HCT116 (cell line): ENCODE measurements at regions not wholly inside any gene's neighbourhood (a gene's known extent, or its start where the extent isn't known, plus 50 kb on each side); places are given as distances from the start of the nearest gene placed in this dataset.

Experiments
- ATAC-seq: fragments of 200-7000 bp; cut with Tn5 transposase; 2 replicates; pipeline ENCODE4 v1.9.1; 2020; ENCODE audit warnings: mild to moderate bottlenecking, moderate library complexity
- BruUV-seq: library from RNA; stranded (reverse); fragments of 400-500 nt; replicated peaks from 2 replicates; lab custom pipeline; 2021; lab: Mats Ljungman, UMichigan
- CTCF ChIA-PET: fragments of 300-600 bp; sonication (Branson Sonifier 250); formaldehyde crosslinking; loops from one replicate; lab custom pipeline; 2021; ENCODE audit warnings: antibody characterized with exemption; lab: Charles Lee
- POLR2A ChIA-PET: fragments of 300-600, 350-600 bp; sonication (Branson Sonifier 250); formaldehyde crosslinking; loops from one replicate; lab custom pipeline; 2021; ENCODE audit warnings: antibody characterized with exemption; lab: Charles Lee
- RAD21 ChIA-PET, 2 experiments: fragments of 300-600 bp; sonication (Branson Sonifier 250); formaldehyde crosslinking; loops; one replicate each; lab custom pipeline; 2023; ENCODE audit warnings: low total read pairs in 2 of 2; ENCODE audit not compliant: uncharacterized antibody in 2 of 2, unreplicated experiment in 2 of 2, low non-redundant PET in 1 of 2; lab: Charles Lee
- DNase-seq: peaks from one replicate; pipeline ENCODE4 v3.0.0-alpha.2; 2010; ENCODE audit warnings: low read depth, low spot score
- H2AFZ ChIP-seq: fragments of 200-600 bp; shearing (Covaris generic), sonication (generic); 2 replicates; pipeline ENCODE4 v1.6.1; 2017; ENCODE audit warnings: low read depth, mixed run types, mixed read lengths, antibody characterized with exemption, low read length; ENCODE audit not compliant: poor library complexity, severe bottlenecking
- H3K27ac ChIP-seq: 2 replicates; pipeline ENCODE4 v1.5.1; 2012; ENCODE audit warnings: low read depth, low read length
- H3K27me3 ChIP-seq: fragments of 200-600 bp; sonication (generic); 2 replicates; pipeline ENCODE4 v1.6.1; 2016; ENCODE audit warnings: mixed run types, low read length, mixed read lengths; ENCODE audit not compliant: insufficient read depth
- H3K36me3 ChIP-seq, 2 experiments: fragments of 200-500 bp in 1 of 2; fragments of 200-600 bp in 1 of 2; sonication (Bioruptor generic) in 1 of 2; sonication (generic) in 1 of 2; 2 replicates each; pipeline versions ENCODE4 v1.5.1 to v1.6.1; 2014 to 2016; ENCODE audit warnings: low read length in 2 of 2, inconsistent platforms in 1 of 2, mixed read lengths in 1 of 2, mixed run types in 1 of 2; ENCODE audit not compliant: insufficient read depth in 2 of 2, control insufficient read depth in 1 of 2
- H3K4me1 ChIP-seq, 2 experiments: fragments of 200-600 bp in 1 of 2; sonication (generic) in 1 of 2; 2 replicates each; pipeline versions ENCODE4 v1.5.1 to v1.6.1; 2012 to 2017; ENCODE audit warnings: low read length in 2 of 2, inconsistent platforms in 1 of 2, mild to moderate bottlenecking in 1 of 2, mixed read lengths in 1 of 2, mixed run types in 1 of 2, moderate library complexity in 1 of 2; ENCODE audit not compliant: insufficient read depth in 2 of 2, control insufficient read depth in 1 of 2
- H3K4me2 ChIP-seq: fragments of 200-600 bp; sonication (generic); 2 replicates; pipeline ENCODE4 v1.6.1; 2017; ENCODE audit warnings: mixed run types, low read length, mixed read lengths
- H3K4me3 ChIP-seq, 2 experiments: fragments of 200-600 bp in 1 of 2; sonication (generic) in 1 of 2; replicated peaks in 1 of 2; 2 replicates each; pipeline ENCODE4 v1.5.1; 2011 to 2016; ENCODE audit warnings: low read length in 2 of 2, control low read depth in 1 of 2, low read depth in 1 of 2, mild to moderate bottlenecking in 1 of 2, mixed read lengths in 1 of 2, mixed run types in 1 of 2
- H3K79me2 ChIP-seq: fragments of 200-600 bp; sonication (generic); 2 replicates; pipeline ENCODE4 v1.6.1; 2017; ENCODE audit warnings: mild to moderate bottlenecking, mixed run types, low read length, moderate library complexity, mixed read lengths; ENCODE audit not compliant: insufficient read depth
- H3K9ac ChIP-seq: fragments of 200-600 bp; sonication (generic); 2 replicates; pipeline ENCODE4 v1.6.1; 2016; ENCODE audit warnings: low read length, mixed read lengths
- H3K9me2 ChIP-seq: fragments of 200-600 bp; sonication (generic), shearing (Covaris generic); 2 replicates; pipeline ENCODE4 v1.6.1; 2017; ENCODE audit warnings: mixed run types, mild to moderate bottlenecking, moderate library complexity; ENCODE audit not compliant: insufficient read depth
- H3K9me3 ChIP-seq, 2 experiments: fragments of 200-500 bp in 1 of 2; fragments of 200-600 bp in 1 of 2; sonication (Bioruptor generic) in 1 of 2; sonication (generic) in 1 of 2; 2 replicates each; pipeline ENCODE4 v1.6.1; 2014 to 2017; ENCODE audit warnings: low read length in 2 of 2, mixed read lengths in 2 of 2, inconsistent platforms in 1 of 2, low read depth in 1 of 2, mild to moderate bottlenecking in 1 of 2, mixed run types in 1 of 2, moderate library complexity in 1 of 2; ENCODE audit not compliant: control insufficient read depth in 1 of 2, insufficient read depth in 1 of 2
- H4K20me1 ChIP-seq: fragments of 200-600 bp; sonication (generic), shearing (Covaris generic); 2 replicates; pipeline ENCODE4 v1.6.1; 2017; ENCODE audit warnings: mixed run types, mild to moderate bottlenecking, moderate library complexity; ENCODE audit not compliant: insufficient read depth
- EGR1 ChIP-seq: IDR thresholded peaks from 2 replicates; pipeline ENCODE4 v1.6.1; 2012; ENCODE audit warnings: low read depth
- ELF1 ChIP-seq: IDR thresholded peaks from 2 replicates; pipeline ENCODE4 v1.6.1; 2012; ENCODE audit warnings: low read depth, borderline replicate concordance
- POLR2AphosphoS5 ChIP-seq: IDR thresholded peaks from 2 replicates; pipeline ENCODE4 v1.6.1; 2011; ENCODE audit warnings: mild to moderate bottlenecking, low read depth, low read length, moderate library complexity
- SIN3A ChIP-seq: IDR thresholded peaks from 2 replicates; pipeline ENCODE4 v1.6.1; 2012; ENCODE audit warnings: low read depth
- TCF7L2 ChIP-seq: IDR thresholded peaks from 2 replicates; pipeline ENCODE4 v1.7.0; 2011; ENCODE audit warnings: borderline replicate concordance, inconsistent platforms; ENCODE audit not compliant: insufficient read depth, insufficient read length; ENCODE audit errors: extremely low read depth
- ZFX ChIP-seq: fragments of 450-650 bp; IDR thresholded peaks from 2 replicates; pipeline ENCODE4 v1.6.1; 2017
- ZNF274 ChIP-seq: fragments of 200-500 bp; sonication (Bioruptor generic); IDR thresholded peaks from 2 replicates; pipeline ENCODE4 v1.6.1; 2014; ENCODE audit warnings: mild to moderate bottlenecking, low read depth, low read length, inconsistent platforms
- intact Hi-C: fragments of 100-400 bp; cut with micrococcal nuclease; formaldehyde crosslinking; loops from 2 replicates; pipeline ENCODE4 v1.10.0; 2022
- TF ChIP-seq, protein P1 (sequence below): IDR thresholded peaks from 2 replicates; pipeline ENCODE4 v1.6.1; 2012; ENCODE audit warnings: low read depth
- TF ChIP-seq, protein P2 (sequence below), 3 experiments: fragments of 200-600 bp in 1 of 3; sonication (generic) in 1 of 3; IDR thresholded peaks in 2 of 3; conservative IDR thresholded peaks in 1 of 3; 2 replicates each; pipeline ENCODE4 v1.5.1; 2012 to 2017; ENCODE audit warnings: low read depth in 2 of 3, low read length in 2 of 3, antibody characterized with exemption in 1 of 3, borderline replicate concordance in 1 of 3, control low read depth in 1 of 3, mild to moderate bottlenecking in 1 of 3, mixed read lengths in 1 of 3, mixed run types in 1 of 3, moderate library complexity in 1 of 3; ENCODE audit not compliant: insufficient read depth in 1 of 3

DNA sequence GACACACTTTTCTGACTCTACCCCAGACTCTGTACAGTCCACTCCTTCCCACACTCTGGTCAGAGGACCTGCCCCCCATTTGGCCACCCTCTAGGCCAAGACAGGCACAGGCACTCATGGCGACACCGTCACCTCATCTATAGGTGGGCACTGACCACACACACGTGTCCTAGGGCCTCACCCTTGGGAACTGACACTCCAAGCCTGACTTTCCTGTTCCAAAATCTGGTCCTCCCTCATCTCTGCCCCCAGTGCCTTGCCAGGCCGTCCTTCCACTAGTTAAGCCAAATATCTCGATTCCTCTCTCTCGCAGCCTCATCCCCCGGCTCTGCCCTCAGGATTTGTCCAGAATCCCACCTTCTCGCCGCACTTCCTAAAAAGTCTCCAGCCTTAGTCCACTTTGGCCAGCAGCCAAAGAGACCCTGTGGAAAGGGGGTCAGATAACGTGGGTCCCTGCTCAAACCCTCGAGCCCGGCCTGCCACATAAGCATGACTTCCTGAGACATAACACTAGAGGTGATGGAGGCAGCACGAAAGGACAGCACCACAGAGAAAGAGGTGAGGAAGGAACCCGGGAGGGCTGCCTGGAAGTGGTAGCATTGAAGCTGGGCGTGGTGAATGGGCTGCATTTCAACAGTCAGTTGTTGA is 105.8 kb upstream of the OTOS start (continued):
- TF ChIP-seq, protein P1, sequence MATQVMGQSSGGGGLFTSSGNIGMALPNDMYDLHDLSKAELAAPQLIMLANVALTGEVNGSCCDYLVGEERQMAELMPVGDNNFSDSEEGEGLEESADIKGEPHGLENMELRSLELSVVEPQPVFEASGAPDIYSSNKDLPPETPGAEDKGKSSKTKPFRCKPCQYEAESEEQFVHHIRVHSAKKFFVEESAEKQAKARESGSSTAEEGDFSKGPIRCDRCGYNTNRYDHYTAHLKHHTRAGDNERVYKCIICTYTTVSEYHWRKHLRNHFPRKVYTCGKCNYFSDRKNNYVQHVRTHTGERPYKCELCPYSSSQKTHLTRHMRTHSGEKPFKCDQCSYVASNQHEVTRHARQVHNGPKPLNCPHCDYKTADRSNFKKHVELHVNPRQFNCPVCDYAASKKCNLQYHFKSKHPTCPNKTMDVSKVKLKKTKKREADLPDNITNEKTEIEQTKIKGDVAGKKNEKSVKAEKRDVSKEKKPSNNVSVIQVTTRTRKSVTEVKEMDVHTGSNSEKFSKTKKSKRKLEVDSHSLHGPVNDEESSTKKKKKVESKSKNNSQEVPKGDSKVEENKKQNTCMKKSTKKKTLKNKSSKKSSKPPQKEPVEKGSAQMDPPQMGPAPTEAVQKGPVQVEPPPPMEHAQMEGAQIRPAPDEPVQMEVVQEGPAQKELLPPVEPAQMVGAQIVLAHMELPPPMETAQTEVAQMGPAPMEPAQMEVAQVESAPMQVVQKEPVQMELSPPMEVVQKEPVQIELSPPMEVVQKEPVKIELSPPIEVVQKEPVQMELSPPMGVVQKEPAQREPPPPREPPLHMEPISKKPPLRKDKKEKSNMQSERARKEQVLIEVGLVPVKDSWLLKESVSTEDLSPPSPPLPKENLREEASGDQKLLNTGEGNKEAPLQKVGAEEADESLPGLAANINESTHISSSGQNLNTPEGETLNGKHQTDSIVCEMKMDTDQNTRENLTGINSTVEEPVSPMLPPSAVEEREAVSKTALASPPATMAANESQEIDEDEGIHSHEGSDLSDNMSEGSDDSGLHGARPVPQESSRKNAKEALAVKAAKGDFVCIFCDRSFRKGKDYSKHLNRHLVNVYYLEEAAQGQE = no peak
- no peak for TF ChIP-seq ELF1
- no peak for TF ChIP-seq SIN3A
- TF ChIP-seq, all 23 proteins: peak for 0

DNA sequence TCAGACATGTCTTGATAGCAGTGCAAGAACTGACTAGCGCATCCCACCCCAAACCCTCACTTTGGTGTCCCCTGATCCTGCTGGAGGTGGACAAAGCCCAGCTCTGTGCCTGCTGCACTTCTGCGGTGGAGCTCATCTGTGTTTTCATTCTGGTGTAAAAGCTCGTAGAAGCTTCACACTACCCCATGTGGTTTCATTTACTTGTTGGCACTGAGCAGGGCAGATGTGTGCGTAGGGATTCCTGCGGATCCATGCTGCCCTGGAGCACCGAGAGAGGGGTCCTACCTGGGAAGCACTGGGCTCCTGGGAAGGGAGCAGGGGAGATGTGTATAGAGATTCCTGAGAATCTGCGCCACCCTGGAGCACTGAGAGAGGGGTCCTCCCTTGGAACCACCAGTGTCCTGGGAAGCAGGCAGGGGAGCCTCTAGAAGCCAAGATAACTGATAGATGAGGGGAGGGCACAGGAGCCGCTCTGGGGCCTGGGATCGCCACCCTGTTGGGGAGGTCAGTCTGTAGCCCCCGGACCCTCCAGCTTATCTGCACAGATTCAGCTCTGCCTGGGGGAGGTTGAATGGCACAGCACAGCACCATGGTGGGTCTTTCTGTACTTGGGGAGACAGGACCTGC is 106.9 kb upstream of the OTOS start:
- Histone ChIP-seq H3K27ac (no peak overlapping the region), H3K9me2 (no peaks in the 10 kb centered on the region), H3K36me3 (no peaks in the 10 kb centered on the region), H2AFZ (no peak overlapping the region), H3K4me3 (no peak overlapping the region), H3K9ac (no peak overlapping the region), H3K4me1 (peaks cover 24 to 37% of the 10 kb centered on the region in 2 experiments), H3K9me3 (no peaks in the 10 kb centered on the region), H4K20me1 (no peaks in the 10 kb centered on the region), H3K79me2 (no peaks in the 10 kb centered on the region), H3K27me3 (no peaks in the 10 kb centered on the region), H3K4me2 (no peak overlapping the region)
- DNase-seq (no peak), ATAC-seq (no peak)
- RAD21 ChIA-PET = no interaction called here
- CTCF ChIA-PET = interaction anchor here (1.0 kb wide), 1 partner anchor 14 kb away, joined by 3 read pairs; no protein-coding TSS in a partner anchor
- no TSS peak for BruUV-seq
- no peak for TF ChIP-seq ZNF274
- TF ChIP-seq TCF7L2 = no peak
- no peak for TF ChIP-seq POLR2AphosphoS5
- no peak for TF ChIP-seq ZFX
- no peak for TF ChIP-seq EGR1
- TF ChIP-seq, protein P2, sequence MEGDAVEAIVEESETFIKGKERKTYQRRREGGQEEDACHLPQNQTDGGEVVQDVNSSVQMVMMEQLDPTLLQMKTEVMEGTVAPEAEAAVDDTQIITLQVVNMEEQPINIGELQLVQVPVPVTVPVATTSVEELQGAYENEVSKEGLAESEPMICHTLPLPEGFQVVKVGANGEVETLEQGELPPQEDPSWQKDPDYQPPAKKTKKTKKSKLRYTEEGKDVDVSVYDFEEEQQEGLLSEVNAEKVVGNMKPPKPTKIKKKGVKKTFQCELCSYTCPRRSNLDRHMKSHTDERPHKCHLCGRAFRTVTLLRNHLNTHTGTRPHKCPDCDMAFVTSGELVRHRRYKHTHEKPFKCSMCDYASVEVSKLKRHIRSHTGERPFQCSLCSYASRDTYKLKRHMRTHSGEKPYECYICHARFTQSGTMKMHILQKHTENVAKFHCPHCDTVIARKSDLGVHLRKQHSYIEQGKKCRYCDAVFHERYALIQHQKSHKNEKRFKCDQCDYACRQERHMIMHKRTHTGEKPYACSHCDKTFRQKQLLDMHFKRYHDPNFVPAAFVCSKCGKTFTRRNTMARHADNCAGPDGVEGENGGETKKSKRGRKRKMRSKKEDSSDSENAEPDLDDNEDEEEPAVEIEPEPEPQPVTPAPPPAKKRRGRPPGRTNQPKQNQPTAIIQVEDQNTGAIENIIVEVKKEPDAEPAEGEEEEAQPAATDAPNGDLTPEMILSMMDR (IDR thresholded peaks at IDR 0.05 in 2 of 3, conservative IDR thresholded peaks at IDR 0.05 in 1 of 3; ENCODE audit: borderline replicate concordance in 1 of 3, insufficient read depth in 1 of 3, low read depth in 2 of 3, low read length in 2 of 3) = no peak
- TF ChIP-seq ELF1 = no peak
- intact Hi-C loops = no loop called here
- POLR2A ChIA-PET = no interaction called here
